Anterior cingulate cortex (tissue), 58 donors: ENCODE measurements at regions not wholly inside any gene's neighbourhood (a gene's known extent, or its start where the extent isn't known, plus 50 kb on each side); places are given as distances from the start of the nearest gene placed in this dataset.

ENCODE experiments used
- DNase-seq, 58 donors: peaks; one replicate each; lab custom pipeline; 2025; lab: John Stamatoyannopoulos, UW

GRCh38 chr10:90171014-90171722 lies 469.8 kb downstream of the KIF20B start:
- no peak for DNase-seq

- DNase-seq, result no peak
Observed at GRCh38 chr10:90174531-90174930, 473.1 kb downstream of the KIF20B start.

GRCh38 chr10:90175161-90175681 lies 473.8 kb downstream of the KIF20B start:
- no peak for DNase-seq

GRCh38 chr10:90179696-90180407 lies 478.5 kb downstream of the KIF20B start:
- DNase-seq, result peak in 2 of 58 donors; percentile 3 to 5

GRCh38 chr10:90180886-90181691 lies 479.7 kb downstream of the KIF20B start:
- DNase-seq, result no peak

GRCh38 chr10:90192825-90193224 lies 491.4 kb downstream of the KIF20B start:
- DNase-seq, result no peak

- DNase-seq, result no peak
Observed at GRCh38 chr10:90193240-90193985, 492.0 kb downstream of the KIF20B start.

- DNase-seq, result no peak
Observed at GRCh38 chr10:90195288-90195840, 494.0 kb downstream of the KIF20B start.

GRCh38 chr10:90197766-90198165 lies 496.4 kb downstream of the KIF20B start:
- no peak for DNase-seq

GRCh38 chr10:90199093-90199492 lies 497.7 kb downstream of the KIF20B start:
- DNase-seq, result no peak

- no peak for DNase-seq
Observed at GRCh38 chr10:90199513-90199912, 498.1 kb downstream of the KIF20B start.

- DNase-seq, result no peak
Observed at GRCh38 chr10:90204131-90204955, 503.0 kb downstream of the KIF20B start.

GRCh38 chr10:90204956-90205314 lies 503.5 kb downstream of the KIF20B start:
- no peak for DNase-seq

- DNase-seq, result no peak
Observed at GRCh38 chr10:90205340-90205739, 503.9 kb downstream of the KIF20B start.

- no peak for DNase-seq
Observed at GRCh38 chr10:90213346-90213745, 512.0 kb downstream of the KIF20B start.

GRCh38 chr10:90218846-90219245 lies 517.5 kb downstream of the KIF20B start:
- no peak for DNase-seq

GRCh38 chr10:90222372-90222771 lies 521.0 kb downstream of the KIF20B start:
- DNase-seq, result no peak

GRCh38 chr10:90222939-90223338 lies 521.5 kb downstream of the KIF20B start:
- no peak for DNase-seq
